GM21526 (cell line): ENCODE measurements at regions not wholly inside any gene's neighbourhood (a gene's known extent, or its start where the extent isn't known, plus 50 kb on each side); places are given as distances from the start of the nearest gene placed in this dataset.

Experiments
- ATAC-seq: cut with Tn5 transposase; IDR thresholded peaks from one replicate; pipeline ENCODE4 v1.9.1; 2021; ENCODE audit warnings: moderate library complexity; ENCODE audit not compliant: unreplicated experiment, low FRiP score

- ATAC-seq = no peak
These were observed 282.3 kb upstream of the SHH start for GRCh38 chr7:156094350-156095146.

- ATAC-seq = no peak
These were observed 280.0 kb upstream of the SHH start for GRCh38 chr7:156092307-156092706.

- no peak for ATAC-seq
These were observed 279.3 kb upstream of the SHH start for GRCh38 chr7:156091519-156092080.

GRCh38 chr7:156090988-156091387 lies 278.7 kb upstream of the SHH start:
- no peak for ATAC-seq

- no peak for ATAC-seq
These were observed 277.0 kb upstream of the SHH start for GRCh38 chr7:156089222-156089621.

GRCh38 chr7:156088115-156088514 lies 275.9 kb upstream of the SHH start:
- ATAC-seq = no peak

GRCh38 chr7:156082048-156083040 lies 270.1 kb upstream of the SHH start:
- ATAC-seq = no peak

- ATAC-seq = no peak
These were observed 268.3 kb upstream of the SHH start for GRCh38 chr7:156080596-156080995.

GRCh38 chr7:156080046-156080445 lies 267.8 kb upstream of the SHH start:
- no peak for ATAC-seq

- ATAC-seq = no peak
These were observed 266.9 kb upstream of the SHH start for GRCh38 chr7:156079156-156079555.

GRCh38 chr7:156074982-156075615 lies 262.8 kb upstream of the SHH start:
- no peak for ATAC-seq

GRCh38 chr7:156074084-156074483 lies 261.8 kb upstream of the SHH start:
- ATAC-seq = no peak

- ATAC-seq = no peak
These were observed 261.2 kb upstream of the SHH start for GRCh38 chr7:156073366-156074052.

- no peak for ATAC-seq
These were observed 259.3 kb upstream of the SHH start for GRCh38 chr7:156071612-156072011.

- ATAC-seq = no peak
These were observed 257.6 kb upstream of the SHH start for GRCh38 chr7:156069891-156070290.

- ATAC-seq = no peak
These were observed 254.9 kb upstream of the SHH start for GRCh38 chr7:156067156-156067555.

- no peak for ATAC-seq
These were observed 253.1 kb upstream of the SHH start for GRCh38 chr7:156065400-156065799.

GRCh38 chr7:156064971-156065386 lies 252.7 kb upstream of the SHH start:
- no peak for ATAC-seq

- ATAC-seq = no peak
These were observed 251.1 kb upstream of the SHH start for GRCh38 chr7:156063241-156063810.

- ATAC-seq = no peak
These were observed 250.0 kb upstream of the SHH start for GRCh38 chr7:156062286-156062685.
